ENCODE measurements at regions not wholly inside any gene's neighbourhood (a gene's known extent, or its start where the extent isn't known, plus 50 kb on each side); places are given as distances from the start of the nearest gene placed in this dataset.
"Not testable (repeated sequence)": the region's sequence is repeated elsewhere in the genome, so short reads cannot be mapped to it uniquely, and the experiment has no call there.

DNA sequence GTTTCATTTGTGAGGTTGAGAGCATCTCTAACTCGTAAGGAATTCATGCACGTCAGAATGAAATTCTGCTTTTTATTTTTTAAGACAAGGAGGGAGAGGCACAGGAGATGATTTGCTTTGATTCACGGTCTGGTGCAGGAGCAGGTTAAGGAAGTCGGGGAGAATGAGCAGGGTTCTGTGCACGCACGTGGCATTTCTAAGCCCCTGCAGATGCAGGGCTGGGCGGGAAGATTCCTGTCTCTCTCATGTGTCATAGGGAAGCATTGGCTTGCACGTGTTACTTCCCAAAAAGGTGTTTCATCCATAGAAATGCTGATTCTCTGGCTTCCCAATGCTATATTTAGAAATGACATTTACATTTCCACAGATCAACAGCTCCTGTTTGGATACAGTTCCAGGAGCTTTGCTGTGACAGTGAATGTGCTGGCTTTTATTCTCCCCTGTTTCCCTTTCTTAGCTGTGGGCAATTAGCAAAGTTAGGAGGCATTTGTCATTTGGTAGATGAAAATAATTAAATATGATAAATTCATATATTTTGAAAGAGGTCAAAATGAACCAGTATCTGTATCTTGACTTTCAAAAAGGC lies 119.7 kb upstream of the ZFP64 start:
- no peak for DNase-seq (ENCODE audit: low spot score)

DNA sequence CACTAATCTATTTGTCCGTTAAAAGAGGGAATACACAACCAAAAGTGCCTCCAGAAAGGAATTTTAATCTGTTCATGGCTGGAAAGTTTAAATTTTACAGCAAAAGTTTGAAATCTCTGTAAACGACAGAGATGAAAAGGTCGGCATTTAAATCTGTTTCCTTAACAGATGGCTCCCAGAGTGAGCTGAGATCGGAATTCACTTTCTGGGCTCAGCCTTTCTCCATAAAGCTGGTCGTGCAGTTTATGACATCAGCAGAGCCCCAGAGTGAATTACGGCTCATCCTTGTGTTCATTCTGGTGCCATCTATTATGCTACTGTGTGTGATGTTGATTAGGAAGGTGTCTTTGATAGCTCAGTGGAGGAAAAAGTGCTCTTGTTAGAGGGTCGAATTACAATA lies 117.6 kb upstream of the ZFP64 start:
- DNase-seq (ENCODE audit: low spot score) = no peak

- DNase-seq (ENCODE audit: low spot score) = no peak
Observed at GRCh38 chr20:52306477-52306876, 114.9 kb upstream of the ZFP64 start.

GRCh38 chr20:52305858-52306257 lies 114.3 kb upstream of the ZFP64 start:
- DNase-seq (ENCODE audit: low spot score) = no peak

- DNase-seq (ENCODE audit: low spot score) = no peak
Observed at GRCh38 chr20:52305024-52305645, 113.6 kb upstream of the ZFP64 start.

DNA sequence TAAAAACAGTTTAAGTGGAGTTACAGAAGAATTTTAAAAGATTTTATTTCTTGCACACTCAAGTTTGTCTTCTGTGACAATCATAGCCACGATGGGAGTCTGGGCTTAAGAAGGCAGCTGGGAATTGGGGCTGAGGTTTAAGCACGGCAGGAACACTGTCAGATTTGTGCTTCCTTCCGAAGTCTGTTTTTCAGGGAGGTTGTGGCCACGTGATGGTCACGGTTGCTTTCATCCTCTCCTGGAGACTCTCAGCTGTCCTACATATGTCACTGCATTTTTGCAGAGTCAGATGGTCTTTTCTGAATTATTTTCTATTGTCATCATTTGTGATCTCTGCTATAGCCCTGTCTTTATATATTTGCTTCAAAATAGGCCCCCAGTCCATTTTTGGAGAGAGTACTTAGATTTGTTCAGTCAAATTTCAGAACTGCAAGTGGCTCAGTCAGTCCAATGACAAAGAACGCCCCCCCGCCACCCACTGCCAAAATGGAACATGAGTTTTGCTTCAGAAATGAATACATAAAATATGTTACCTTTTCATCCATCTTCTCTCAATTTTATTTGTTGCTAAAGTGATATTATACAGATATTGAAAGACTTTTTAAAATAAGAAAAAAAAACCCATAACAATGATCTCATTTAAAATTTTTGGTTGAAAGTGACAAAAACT lies 111.8 kb upstream of the ZFP64 start:
- no peak for DNase-seq (ENCODE audit: low spot score)

- no peak for DNase-seq (ENCODE audit: low spot score)
Observed at GRCh38 chr20:52302736-52303135, 111.2 kb upstream of the ZFP64 start.

DNA sequence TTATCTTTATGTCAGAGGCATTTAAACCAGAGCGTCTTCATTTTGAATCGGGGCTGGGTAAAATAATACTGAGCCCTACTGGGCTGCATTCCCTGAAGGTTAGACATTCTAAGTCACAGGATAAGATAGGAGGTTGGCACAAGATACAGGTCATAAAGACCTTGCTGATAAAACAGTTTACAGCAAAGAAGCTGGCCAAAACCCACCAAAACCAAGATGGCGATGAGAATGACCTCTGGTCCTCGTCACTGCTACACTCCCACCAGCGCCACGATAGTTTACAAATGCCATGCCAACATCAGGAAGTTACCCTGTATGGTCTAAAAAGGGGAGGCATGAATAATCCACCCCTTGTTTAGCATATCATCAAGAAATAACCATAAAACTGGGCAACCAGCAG lies 110.5 kb upstream of the ZFP64 start:
- DNase-seq (ENCODE audit: low spot score) = not testable (repeated sequence)

DNA sequence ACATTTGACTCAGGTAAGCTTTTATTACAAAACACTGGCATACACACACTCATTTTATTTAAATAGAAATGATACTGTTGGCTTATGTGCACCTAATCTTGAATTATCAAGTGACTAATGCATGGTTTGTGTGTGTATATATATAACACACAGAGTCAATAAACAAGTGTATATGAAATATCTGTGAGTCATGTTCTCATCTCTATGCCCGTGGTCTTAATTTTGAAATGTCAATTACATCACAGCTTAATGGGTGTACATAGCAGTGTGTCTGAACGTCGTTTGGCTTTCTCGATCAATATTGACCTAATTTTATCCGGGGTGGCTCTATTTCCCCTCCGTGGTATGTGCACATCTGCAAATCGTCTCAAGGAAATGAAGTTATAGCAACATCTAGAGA lies 104.0 kb upstream of the ZFP64 start:
- DNase-seq (ENCODE audit: low spot score) = no peak

- DNase-seq (ENCODE audit: low spot score) = no peak
Observed at GRCh38 chr20:52294106-52294628, 102.6 kb upstream of the ZFP64 start.

GRCh38 chr20:52291109-52291508 lies 99.5 kb upstream of the ZFP64 start:
- no peak for DNase-seq (ENCODE audit: low spot score)

GRCh38 chr20:52290569-52290968 lies 99.0 kb upstream of the ZFP64 start:
- no peak for DNase-seq (ENCODE audit: low spot score)

DNA sequence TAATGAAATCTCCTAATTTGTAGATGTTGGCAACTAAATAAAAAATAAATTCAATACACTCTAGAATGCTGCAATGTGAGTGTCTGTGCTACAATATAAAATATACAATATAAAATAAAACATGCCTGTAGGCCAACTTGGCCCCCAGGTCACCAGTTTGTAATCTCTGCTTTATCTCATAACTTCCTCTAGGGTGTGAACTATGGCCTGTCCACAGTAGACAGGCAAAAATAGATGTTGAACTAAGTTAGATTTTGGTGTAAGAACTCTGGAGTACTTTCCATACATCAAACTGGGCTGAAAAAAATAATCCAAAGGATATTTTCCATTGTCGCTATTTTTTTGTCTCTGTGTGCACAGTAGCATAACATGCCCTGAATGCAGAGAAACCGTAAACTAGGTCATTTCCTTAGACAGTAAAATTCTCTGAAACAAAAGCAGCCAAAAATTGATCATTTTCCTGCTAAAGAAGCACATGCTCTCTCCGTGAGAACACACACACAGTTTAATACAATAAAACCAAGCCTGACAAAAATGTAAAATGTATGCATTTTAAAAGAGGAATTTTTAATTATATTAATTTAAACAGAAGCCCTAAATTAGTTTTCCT lies 98.5 kb upstream of the ZFP64 start:
- no peak for DNase-seq (ENCODE audit: low spot score)

- no peak for DNase-seq (ENCODE audit: low spot score)
Observed at GRCh38 chr20:52280407-52280806, 88.8 kb upstream of the ZFP64 start.

DNA sequence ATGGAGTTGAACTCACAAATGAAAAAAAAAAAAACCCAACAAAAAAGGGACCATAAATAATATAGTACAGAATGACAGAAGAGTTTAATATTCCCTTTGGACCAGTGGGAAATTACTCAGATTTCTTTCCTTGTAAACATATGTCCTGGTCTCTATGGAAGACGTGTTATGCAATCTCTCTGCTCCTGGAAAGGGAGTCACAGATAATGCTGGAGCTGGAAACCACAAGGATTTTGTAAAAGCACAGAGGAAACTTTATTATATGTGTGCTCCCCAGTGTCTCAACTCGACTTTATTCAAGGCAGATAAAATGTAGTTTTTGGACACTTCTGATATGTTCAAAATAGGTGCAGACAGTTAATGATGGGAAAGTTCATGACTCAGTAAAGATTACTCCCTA lies 88.1 kb upstream of the ZFP64 start:
- DNase-seq (ENCODE audit: low spot score) = no peak

DNA sequence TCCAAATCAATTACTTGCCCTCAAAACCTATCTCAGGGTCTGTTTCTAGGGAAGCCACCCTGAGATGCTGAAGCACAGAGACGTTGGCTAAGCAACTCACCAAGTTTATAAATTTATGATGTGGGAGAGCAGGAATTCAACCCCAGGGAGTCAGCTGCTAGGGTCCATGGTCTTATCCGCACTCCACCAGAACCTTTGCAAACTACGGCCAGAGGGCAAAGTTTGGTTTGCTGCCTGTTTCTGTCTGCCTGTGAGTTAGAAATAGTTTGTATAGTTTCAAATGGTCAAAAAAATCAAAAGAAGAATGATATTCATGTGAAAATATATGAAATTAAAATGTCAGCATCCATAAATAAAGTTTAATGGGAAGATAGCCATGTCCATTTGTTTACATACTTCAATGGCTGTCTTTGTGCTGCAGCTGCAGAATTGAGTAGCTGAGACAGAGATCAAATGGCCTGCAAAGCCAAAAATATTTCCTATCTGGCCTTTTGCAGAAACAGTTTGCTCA lies 83.7 kb upstream of the ZFP64 start:
- no peak for DNase-seq (ENCODE audit: low spot score)

- DNase-seq (ENCODE audit: low spot score) = no peak
Observed at GRCh38 chr20:52270696-52271095, 79.1 kb upstream of the ZFP64 start.

DNA sequence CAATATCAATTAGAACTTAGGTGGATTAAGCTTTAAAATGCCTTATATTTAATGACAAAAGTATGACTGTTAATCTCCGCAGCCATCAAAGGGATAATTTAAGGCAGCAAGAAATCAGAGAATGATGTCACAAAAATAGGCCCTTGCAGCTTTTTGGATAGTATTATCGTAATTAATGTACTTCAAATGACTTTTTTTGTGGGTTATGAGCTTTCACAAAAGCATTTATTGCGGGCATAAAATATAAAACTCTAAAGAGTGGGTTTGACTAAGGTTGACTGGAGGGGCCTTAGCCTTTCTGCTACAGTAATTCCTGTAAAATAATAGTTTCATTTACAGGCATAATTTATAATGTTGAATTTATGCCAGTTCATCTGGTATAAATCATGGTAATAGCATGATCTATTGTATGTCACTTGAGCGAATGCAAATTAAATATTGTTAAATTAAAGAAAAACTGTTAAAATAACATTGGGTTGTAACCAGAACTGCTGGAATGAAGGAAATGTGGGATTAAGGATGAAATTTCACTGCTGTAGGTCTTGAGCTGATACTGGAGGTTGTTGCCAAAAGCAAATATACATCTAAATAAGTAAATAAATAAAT lies 78.5 kb upstream of the ZFP64 start:
- no peak for DNase-seq (ENCODE audit: low spot score)

GRCh38 chr20:52269321-52269720 lies 77.7 kb upstream of the ZFP64 start:
- DNase-seq (ENCODE audit: low spot score) = no peak

- no peak for DNase-seq (ENCODE audit: low spot score)
Observed at GRCh38 chr20:52268184-52268749, 76.7 kb upstream of the ZFP64 start.

- DNase-seq (ENCODE audit: low spot score) = no peak
Observed at GRCh38 chr20:52267418-52267817, 75.8 kb upstream of the ZFP64 start.

DNA sequence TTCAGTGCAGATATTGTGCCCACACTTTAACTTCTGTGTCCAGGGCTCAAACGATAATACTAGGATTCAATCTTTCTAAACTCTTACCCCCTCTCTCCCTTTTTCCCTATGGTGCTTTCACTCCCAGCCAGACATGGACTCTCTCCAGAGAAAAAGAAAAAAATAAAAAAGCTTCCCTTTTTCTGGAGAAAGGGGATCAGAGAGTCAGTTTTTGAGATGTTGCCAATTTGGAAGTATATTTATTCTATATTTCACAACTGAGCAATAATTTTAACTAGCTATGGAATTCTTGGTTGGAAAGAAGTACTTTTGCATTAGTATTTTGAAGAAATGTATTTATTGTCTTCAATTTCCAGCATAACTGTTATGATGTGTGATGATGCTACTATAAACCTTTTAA lies 72.2 kb upstream of the ZFP64 start:
- DNase-seq (ENCODE audit: low spot score) = no peak
